ENCODE measurements at regions not wholly inside any gene's neighbourhood (a gene's known extent, or its start where the extent isn't known, plus 50 kb on each side); places are given as distances from the start of the nearest gene placed in this dataset.

DNA sequence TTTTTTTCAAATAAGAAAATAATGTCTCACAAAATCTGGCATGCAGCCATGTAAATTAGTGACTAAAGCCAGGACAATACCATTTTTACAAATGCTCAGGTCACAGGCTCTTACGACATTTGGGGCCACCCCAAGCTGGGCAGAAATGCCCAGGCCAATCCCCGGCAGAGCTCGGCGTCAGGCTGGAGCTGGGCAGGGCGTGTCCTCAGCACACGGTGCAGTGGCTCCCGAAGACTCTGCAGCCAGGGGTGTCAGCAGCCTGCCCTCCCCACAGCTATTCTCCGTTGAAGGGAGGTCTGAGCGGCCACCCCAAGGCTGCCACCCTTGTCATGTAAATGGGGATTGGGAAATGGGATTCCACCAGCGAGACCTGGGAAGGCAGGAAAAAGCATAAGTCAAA lies 158.6 kb downstream of the DICER1 start (continued):
- TF ChIP-seq KDM4A (IDR thresholded peaks at IDR 0.05; ENCODE audit: low read depth, low read length, severe bottlenecking) (no peak), GABPA (IDR thresholded peaks at IDR 0.05; ENCODE audit: borderline replicate concordance, insufficient read depth, low read length) (no peak), JUN (IDR thresholded peaks at IDR 0.05; ENCODE audit: low read depth, low read length) (no peak), MAX (IDR thresholded peaks at IDR 0.05) (peak; percentile 72), CHD2 (IDR thresholded peaks at IDR 0.05; ENCODE audit: low read length) (no peak), BRCA1 (IDR thresholded peaks at IDR 0.05; ENCODE audit: low read depth, low read length) (no peak), POU5F1 (IDR thresholded peaks at IDR 0.05; ENCODE audit: low read depth, low read length) (0 out of 2 replicates have a peak, but pooled peaks have one; percentile 45), MAFK (IDR thresholded peaks at IDR 0.05; ENCODE audit: low read depth, low read length) (no peak), ATF2 (IDR thresholded peaks at IDR 0.05; ENCODE audit: low read length) (no peak), KDM5A (IDR thresholded peaks at IDR 0.05; ENCODE audit: low read length) (no peak), EGR1 (IDR thresholded peaks at IDR 0.05; ENCODE audit: borderline replicate concordance, low read depth, low read length) (no peak), PHF8 (conservative IDR thresholded peaks at IDR 0.05; ENCODE audit: low read depth, low read length) (no peak), TCF12 (IDR thresholded peaks at IDR 0.05; ENCODE audit: low read depth, low read length) (no peak), EP300 (IDR thresholded peaks at IDR 0.05; ENCODE audit: borderline replicate concordance in 1 of 2, low read depth in 2 of 2, low read length in 2 of 2) (no peak), RNF2 (IDR thresholded peaks at IDR 0.05; ENCODE audit: borderline replicate concordance, low read depth, low read length, missing control alignments, poor library complexity, severe bottlenecking) (no peak)
- TF ChIP-seq, protein P1, sequence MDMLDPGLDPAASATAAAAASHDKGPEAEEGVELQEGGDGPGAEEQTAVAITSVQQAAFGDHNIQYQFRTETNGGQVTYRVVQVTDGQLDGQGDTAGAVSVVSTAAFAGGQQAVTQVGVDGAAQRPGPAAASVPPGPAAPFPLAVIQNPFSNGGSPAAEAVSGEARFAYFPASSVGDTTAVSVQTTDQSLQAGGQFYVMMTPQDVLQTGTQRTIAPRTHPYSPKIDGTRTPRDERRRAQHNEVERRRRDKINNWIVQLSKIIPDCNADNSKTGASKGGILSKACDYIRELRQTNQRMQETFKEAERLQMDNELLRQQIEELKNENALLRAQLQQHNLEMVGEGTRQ (IDR thresholded peaks at IDR 0.05; ENCODE audit: low read length), result no peak

Data from H1 (cell line).